GM12878 (cell line): ENCODE measurements at regions not wholly inside any gene's neighbourhood (a gene's known extent, or its start where the extent isn't known, plus 50 kb on each side); places are given as distances from the start of the nearest gene placed in this dataset.

Experiments
- ATAC-seq: fragments of 200-7000 bp; cut with Tn5 transposase; 3 replicates; pipeline ENCODE4 v1.9.1; 2020; ENCODE audit warnings: mild to moderate bottlenecking, moderate library complexity
- BruUV-seq: library from RNA; stranded (reverse); fragments of 400-500 nt; replicated peaks from 2 replicates; lab custom pipeline; 2021; lab: Mats Ljungman, UMichigan
- CTCF ChIA-PET: fragments of 300-600 bp; sonication (Branson Sonifier 250); formaldehyde crosslinking; extraction: SDS; loops from one replicate; lab custom pipeline; 2021; ENCODE audit warnings: inconsistent platforms; lab: Yijun Ruan, JAX
- POLR2A ChIA-PET: fragments of 350-600 bp; formaldehyde crosslinking; extraction: SDS; loops from one replicate; lab custom pipeline; 2021; ENCODE audit warnings: inconsistent platforms; lab: Charles Lee
- RAD21 ChIA-PET: fragments of 300-600 bp; sonication (Branson Sonifier 250); formaldehyde crosslinking; loops from one replicate; lab custom pipeline; 2023; ENCODE audit warnings: antibody characterized with exemption; ENCODE audit not compliant: unreplicated experiment; lab: Charles Lee
- SMC1A ChIA-PET: fragments of 300-600 bp; sonication (Branson Sonifier 250); formaldehyde crosslinking; loops from one replicate; lab custom pipeline; 2023; ENCODE audit not compliant: unreplicated experiment, uncharacterized antibody; lab: Charles Lee
- DNase-seq: peaks from one replicate; pipeline ENCODE4 v3.0.0-alpha.2; 2011; ENCODE audit warnings: low read depth, low spot score
- FAIRE-seq: peaks from 3 replicates; lab custom pipeline; 2011; peaks lifted over from hg19 to GRCh38; lab: Jason Lieb, UNC
- H2AFZ ChIP-seq: 2 replicates; pipeline ENCODE4 v1.6.0; 2011; ENCODE audit warnings: low read depth, low read length, control low read depth; ENCODE audit not compliant: control insufficient read depth
- H3K27ac ChIP-seq: 2 replicates; pipeline ENCODE4 v1.5.1; 2011; ENCODE audit warnings: control low read depth; ENCODE audit not compliant: control insufficient read depth, insufficient read depth
- H3K27me3 ChIP-seq, 2 experiments: replicated peaks in 1 of 2; 2 replicates each; pipeline versions ENCODE4 v1.6.0 to v1.6.1; 2011; ENCODE audit warnings: low read length in 1 of 2; ENCODE audit not compliant: control insufficient read depth in 2 of 2, insufficient read depth in 2 of 2
- H3K36me3 ChIP-seq, 2 experiments: 2 replicates each; pipeline ENCODE4 v1.5.1; 2011; ENCODE audit warnings: low read length in 1 of 2; ENCODE audit not compliant: control insufficient read depth in 2 of 2, insufficient read depth in 2 of 2
- H3K4me1 ChIP-seq: 2 replicates; pipeline ENCODE4 v1.6.1; 2011; ENCODE audit warnings: mild to moderate bottlenecking, low read length, moderate library complexity, mixed read lengths; ENCODE audit not compliant: control insufficient read depth, insufficient read depth
- H3K4me2 ChIP-seq: 2 replicates; pipeline ENCODE4 v1.6.0; 2011; ENCODE audit warnings: control low read depth; ENCODE audit not compliant: control insufficient read depth, insufficient read depth
- H3K4me3 ChIP-seq: fragments of 200-600 bp; sonication (generic); 2 replicates; pipeline ENCODE4 v1.5.1; 2016
- H3K79me2 ChIP-seq: 2 replicates; pipeline ENCODE4 v1.6.0; 2011; ENCODE audit warnings: low read length; ENCODE audit not compliant: control insufficient read depth, insufficient read depth
- H3K9ac ChIP-seq: 2 replicates; pipeline ENCODE4 v1.8.0; 2011; ENCODE audit warnings: low read length, control low read depth, mixed read lengths; ENCODE audit not compliant: control insufficient read depth, insufficient read depth
- H3K9me3 ChIP-seq: replicated peaks from 3 replicates; pipeline ENCODE4 v1.5.1; 2011; ENCODE audit warnings: mild to moderate bottlenecking, low read length; ENCODE audit not compliant: control insufficient read depth, insufficient read depth
- H4K20me1 ChIP-seq: 2 replicates; pipeline ENCODE4 v1.6.0; 2011; ENCODE audit not compliant: control insufficient read depth, insufficient read depth
- ATF7 ChIP-seq: fragments of 450-650 bp; IDR thresholded peaks from 2 replicates; pipeline ENCODE4 v1.6.1; 2016; ENCODE audit warnings: low read depth, mild to moderate bottlenecking
- HDGF ChIP-seq: fragments of 450-650 bp; IDR thresholded peaks from 2 replicates; pipeline ENCODE4 v1.6.1; 2016; ENCODE audit warnings: antibody characterized with exemption
- IRF4 ChIP-seq: IDR thresholded peaks from 2 replicates; pipeline ENCODE4 v1.6.1; 2011; ENCODE audit warnings: low read depth, low read length
- SMC3 ChIP-seq: IDR thresholded peaks from 2 replicates; pipeline ENCODE4 v1.6.1; 2011; ENCODE audit warnings: low read length, improper control_type of control experiment, borderline replicate concordance
- SP1 ChIP-seq: IDR thresholded peaks from one replicate; pipeline ENCODE4 v1.6.1; 2011; ENCODE audit warnings: low read depth, low read length
- TCF12 ChIP-seq: IDR thresholded peaks from 2 replicates; pipeline ENCODE4 v1.6.1; 2011; ENCODE audit warnings: low read depth, mild to moderate bottlenecking, low read length
- ZBTB33 ChIP-seq: fragments of 450-650 bp; IDR thresholded peaks from 2 replicates; pipeline ENCODE4 v1.6.1; 2017; ENCODE audit warnings: mild to moderate bottlenecking
- ZNF687 ChIP-seq: fragments of 450-650 bp; IDR thresholded peaks from 2 replicates; pipeline ENCODE4 v1.6.1; 2017; ENCODE audit warnings: mild to moderate bottlenecking, moderate library complexity
- WGBS: methylation state at CpG from one replicate; pipeline ENCODE4 v1.1.6; 2016; ENCODE audit warnings: low lambda C conversion rate; ENCODE audit not compliant: insufficient replicate concordance, insufficient coverage; ENCODE audit errors: missing lambda C conversion rate; 5-methylcytosine and 5-hydroxymethylcytosine counted together
- in situ Hi-C: fragments of 300-500 bp; cut with MboI; formaldehyde crosslinking; loops from 9 replicates; pipeline ENCODE4 v1.14.3; 2018; ENCODE audit warnings: mixed read lengths
- intact Hi-C: fragments of 100-400 bp; cut with micrococcal nuclease; formaldehyde crosslinking; loops from one replicate; pipeline ENCODE4 v1.14.2; 2022; ENCODE audit not compliant: unreplicated experiment
- TF ChIP-seq, protein P1 (sequence below): fragments of 450-650 bp; IDR thresholded peaks from 2 replicates; pipeline ENCODE4 v1.6.1; 2017; ENCODE audit warnings: mild to moderate bottlenecking, moderate library complexity
- TF ChIP-seq, protein P2 (sequence below): IDR thresholded peaks from 2 replicates; pipeline ENCODE4 v1.6.1; 2012; ENCODE audit warnings: low read depth, low read length, improper control_type of control experiment

- TF ChIP-seq, protein P1, sequence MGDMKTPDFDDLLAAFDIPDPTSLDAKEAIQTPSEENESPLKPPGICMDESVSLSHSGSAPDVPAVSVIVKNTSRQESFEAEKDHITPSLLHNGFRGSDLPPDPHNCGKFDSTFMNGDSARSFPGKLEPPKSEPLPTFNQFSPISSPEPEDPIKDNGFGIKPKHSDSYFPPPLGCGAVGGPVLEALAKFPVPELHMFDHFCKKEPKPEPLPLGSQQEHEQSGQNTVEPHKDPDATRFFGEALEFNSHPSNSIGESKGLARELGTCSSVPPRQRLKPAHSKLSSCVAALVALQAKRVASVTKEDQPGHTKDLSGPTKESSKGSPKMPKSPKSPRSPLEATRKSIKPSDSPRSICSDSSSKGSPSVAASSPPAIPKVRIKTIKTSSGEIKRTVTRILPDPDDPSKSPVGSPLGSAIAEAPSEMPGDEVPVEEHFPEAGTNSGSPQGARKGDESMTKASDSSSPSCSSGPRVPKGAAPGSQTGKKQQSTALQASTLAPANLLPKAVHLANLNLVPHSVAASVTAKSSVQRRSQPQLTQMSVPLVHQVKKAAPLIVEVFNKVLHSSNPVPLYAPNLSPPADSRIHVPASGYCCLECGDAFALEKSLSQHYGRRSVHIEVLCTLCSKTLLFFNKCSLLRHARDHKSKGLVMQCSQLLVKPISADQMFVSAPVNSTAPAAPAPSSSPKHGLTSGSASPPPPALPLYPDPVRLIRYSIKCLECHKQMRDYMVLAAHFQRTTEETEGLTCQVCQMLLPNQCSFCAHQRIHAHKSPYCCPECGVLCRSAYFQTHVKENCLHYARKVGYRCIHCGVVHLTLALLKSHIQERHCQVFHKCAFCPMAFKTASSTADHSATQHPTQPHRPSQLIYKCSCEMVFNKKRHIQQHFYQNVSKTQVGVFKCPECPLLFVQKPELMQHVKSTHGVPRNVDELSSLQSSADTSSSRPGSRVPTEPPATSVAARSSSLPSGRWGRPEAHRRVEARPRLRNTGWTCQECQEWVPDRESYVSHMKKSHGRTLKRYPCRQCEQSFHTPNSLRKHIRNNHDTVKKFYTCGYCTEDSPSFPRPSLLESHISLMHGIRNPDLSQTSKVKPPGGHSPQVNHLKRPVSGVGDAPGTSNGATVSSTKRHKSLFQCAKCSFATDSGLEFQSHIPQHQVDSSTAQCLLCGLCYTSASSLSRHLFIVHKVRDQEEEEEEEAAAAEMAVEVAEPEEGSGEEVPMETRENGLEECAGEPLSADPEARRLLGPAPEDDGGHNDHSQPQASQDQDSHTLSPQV, result no peak
- TF ChIP-seq HDGF, result no peak
- no peak for TF ChIP-seq IRF4
- no peak for TF ChIP-seq SP1
- TF ChIP-seq, protein P2, sequence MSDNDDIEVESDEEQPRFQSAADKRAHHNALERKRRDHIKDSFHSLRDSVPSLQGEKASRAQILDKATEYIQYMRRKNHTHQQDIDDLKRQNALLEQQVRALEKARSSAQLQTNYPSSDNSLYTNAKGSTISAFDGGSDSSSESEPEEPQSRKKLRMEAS, result no peak
- TF ChIP-seq, all 136 proteins: peak for 0
Measured at GRCh38 chr3:17805461-17805940, 63.1 kb upstream of the TBC1D5 start (continued).

DNA sequence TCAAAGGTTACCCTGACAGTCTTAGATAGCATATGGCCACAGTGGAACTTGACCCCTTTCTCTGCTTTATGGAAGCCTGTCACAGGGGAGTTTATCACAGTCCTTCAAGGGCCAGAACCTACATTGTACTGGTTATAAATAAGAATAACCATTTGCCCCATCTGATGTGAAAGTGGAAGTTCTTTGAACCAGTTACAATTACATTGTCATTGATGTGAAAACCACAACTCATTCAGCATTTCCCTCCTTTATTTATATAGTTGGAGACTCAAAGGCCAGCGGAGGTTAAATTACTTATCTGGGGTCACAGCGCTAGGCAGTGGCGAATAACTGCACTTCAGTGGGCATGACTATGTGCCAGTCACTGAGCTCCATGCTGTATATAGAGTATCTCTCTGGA is 60.5 kb upstream of the TBC1D5 start:
- in situ Hi-C loops (no loop called here), intact Hi-C loops (no loop called here)
- Histone ChIP-seq H3K36me3 (no peaks in the 10 kb centered on the region), H3K9me3 (no peaks in the 10 kb centered on the region), H3K4me3 (no peak overlapping the region), H2AFZ (no peak overlapping the region), H3K27ac (no peak overlapping the region), H3K4me1 (no peaks in the 10 kb centered on the region), H4K20me1 (no peaks in the 10 kb centered on the region), H3K79me2 (no peaks in the 10 kb centered on the region), H3K27me3 (no peaks in the 10 kb centered on the region), H3K9ac (no peak overlapping the region), H3K4me2 (no peak overlapping the region)
- FAIRE-seq (peak; percentile 78), DNase-seq (peak; percentile 20), ATAC-seq (peak; percentile 89)
- 0% methylated on average over 3 of the region's 3 CpGs for WGBS
- CTCF ChIA-PET, result interaction anchor here (0.6 to 1.7 kb wide), 12 partner anchors 14 to 389 kb away, joined by 3 to 10 read pairs (median 4); no protein-coding TSS in a partner anchor
- POLR2A ChIA-PET, result interaction anchor here (0.5 kb wide), 1 partner anchor 10 kb away, joined by 3 read pairs; no protein-coding TSS in a partner anchor
- BruUV-seq, result no TSS peak
- SMC1A ChIA-PET, result interaction anchor here (1.1 to 1.6 kb wide), 4 partner anchors 21 to 158 kb away, joined by 3 to 8 read pairs (median 4); no protein-coding TSS in a partner anchor
- RAD21 ChIA-PET, result interaction anchor here (0.8 to 1.2 kb wide), 4 partner anchors 55 to 374 kb away, joined by 3 to 4 read pairs (median 3); partner anchors contain the start of gene TBC1D5
- TF ChIP-seq ATF7 (0 out of 2 replicates have a peak, but pooled peaks have one; percentile 24), ZBTB33 (no peak), SMC3 (peak; percentile 26; the same call in 1 of the 2 replicates), TCF12 (no peak), ZNF687 (no peak)
